Ascending aorta (tissue), 2 donors: ENCODE measurements at regions not wholly inside any gene's neighbourhood (a gene's known extent, or its start where the extent isn't known, plus 50 kb on each side); places are given as distances from the start of the nearest gene placed in this dataset.

Experiments
- DNase-seq, 2 donors: peaks; one replicate each; pipeline ENCODE4 v3.0.0-alpha.2; 2019; ENCODE audit warnings: low spot score in 2 of 2
- H3K27ac ChIP-seq, 2 donors: fragments of 200-600 bp; sonication (generic); one replicate each; pipeline ENCODE4 v1.5.1; 2016 to 2017; ENCODE audit warnings: mild to moderate bottlenecking in 1 of 2
- H3K27me3 ChIP-seq: fragments of 200-600 bp; sonication (generic); one replicate; pipeline ENCODE4 v1.5.1; 2017
- H3K36me3 ChIP-seq, 2 donors: fragments of 200-600 bp; sonication (generic); one replicate each; pipeline ENCODE4 v1.5.1; 2016
- H3K4me1 ChIP-seq, 2 donors: fragments of 200-600 bp; sonication (generic); one replicate each; pipeline ENCODE4 v1.5.1; 2016 to 2017; ENCODE audit warnings: mild to moderate bottlenecking in 1 of 2
- H3K4me3 ChIP-seq, 2 donors: fragments of 200-600 bp; sonication (generic); one replicate each; pipeline ENCODE4 v1.5.1; 2016 to 2017; ENCODE audit warnings: mild to moderate bottlenecking in 1 of 2
- H3K9me3 ChIP-seq, 2 donors: fragments of 200-600 bp; sonication (generic); one replicate each; pipeline ENCODE4 v1.5.1; 2016
- CTCF ChIP-seq, 3 experiments: fragments of 200-600 bp in 2 of 3; fragments of 450-650 bp in 1 of 3; sonication (generic) in 2 of 3; IDR thresholded peaks; one replicate each; pipeline ENCODE4 v1.5.1; 2016 to 2019; ENCODE audit warnings: antibody characterized with exemption in 3 of 3, mild to moderate bottlenecking in 1 of 3, moderate library complexity in 1 of 3
- intact Hi-C: fragments of 100-400 bp; cut with DNase I; formaldehyde crosslinking; loops from one replicate; pipeline ENCODE4 v1.15.1; 2023

GRCh38 chr20:18984238-18985200 is 170.9 kb downstream of the SCP2D1 start:
- no peak overlapping the region for H3K4me3 ChIP-seq
- no peaks in the 10 kb centered on the region for H3K36me3 ChIP-seq
- TF ChIP-seq CTCF (IDR thresholded peaks at IDR 0.05): no peak
- intact Hi-C loops: no loop called here
- no peaks in the 10 kb centered on the region for H3K27me3 ChIP-seq
- H3K9me3 ChIP-seq: no peaks in the 10 kb centered on the region
- DNase-seq: peak in 1 of 2 donors; percentile 44
- no peak overlapping the region for H3K27ac ChIP-seq
- no peaks in the 10 kb centered on the region for H3K4me1 ChIP-seq

GRCh38 chr20:18985551-18985950 is 172.0 kb downstream of the SCP2D1 start:
- Histone ChIP-seq H3K36me3 (no peaks in the 10 kb centered on the region), H3K27me3 (no peaks in the 10 kb centered on the region), H3K4me1 (no peaks in the 10 kb centered on the region), H3K9me3 (no peaks in the 10 kb centered on the region), H3K4me3 (no peak overlapping the region), H3K27ac (no peak overlapping the region)
- TF ChIP-seq CTCF (IDR thresholded peaks at IDR 0.05): no peak
- intact Hi-C loops: no loop called here
- peak in 1 of 2 donors; percentile 46 for DNase-seq

GRCh38 chr20:18986146-18986830 is 172.7 kb downstream of the SCP2D1 start:
- H3K36me3 ChIP-seq: no peaks in the 10 kb centered on the region
- no peaks in the 10 kb centered on the region for H3K27me3 ChIP-seq
- DNase-seq: peak in 1 of 2 donors; percentile 48
- H3K9me3 ChIP-seq: no peaks in the 10 kb centered on the region
- H3K4me3 ChIP-seq: no peak overlapping the region
- H3K27ac ChIP-seq: no peak overlapping the region
- intact Hi-C loops: no loop called here
- no peak for TF ChIP-seq CTCF (IDR thresholded peaks at IDR 0.05)
- H3K4me1 ChIP-seq: no peaks in the 10 kb centered on the region

GRCh38 chr20:18986895-18987580 is 173.5 kb downstream of the SCP2D1 start:
- H3K27ac ChIP-seq: no peak overlapping the region
- no peaks in the 10 kb centered on the region for H3K4me1 ChIP-seq
- no peak for TF ChIP-seq CTCF (IDR thresholded peaks at IDR 0.05)
- no peak overlapping the region for H3K4me3 ChIP-seq
- peak in 1 of 2 donors; percentile 49 for DNase-seq
- H3K36me3 ChIP-seq: no peaks in the 10 kb centered on the region
- H3K9me3 ChIP-seq: no peaks in the 10 kb centered on the region
- intact Hi-C loops: no loop called here
- no peaks in the 10 kb centered on the region for H3K27me3 ChIP-seq

- intact Hi-C loops: no loop called here
- no peaks in the 10 kb centered on the region for H3K27me3 ChIP-seq
- DNase-seq: no peak
- no peak for TF ChIP-seq CTCF (IDR thresholded peaks at IDR 0.05)
- H3K4me1 ChIP-seq: no peaks in the 10 kb centered on the region
- H3K36me3 ChIP-seq: no peaks in the 10 kb centered on the region
- no peaks in the 10 kb centered on the region for H3K9me3 ChIP-seq
- no peak overlapping the region for H3K4me3 ChIP-seq
- H3K27ac ChIP-seq: no peak overlapping the region
These were observed 174.3 kb downstream of the SCP2D1 start for GRCh38 chr20:18987781-18988360.
